ENCODE measurements at regions not wholly inside any gene's neighbourhood (a gene's known extent, or its start where the extent isn't known, plus 50 kb on each side); places are given as distances from the start of the nearest gene placed in this dataset.

GRCh38 chr9:4365055-4365454 lies 65.2 kb upstream of the GLIS3 start:
- Histone ChIP-seq H3K4me3 (no peak overlapping the region), H3K36me3 (no peaks in the 10 kb centered on the region), H3K27me3 (no peaks in the 10 kb centered on the region), H3K9me3 (no peaks in the 10 kb centered on the region), H3K27ac (no peak overlapping the region), H3K4me1 (no peaks in the 10 kb centered on the region)
- intact Hi-C loops (cut with DNase I): loop anchor here (10.0 kb wide), 1 partner anchor 50 kb away; no protein-coding TSS in a partner anchor
- TF ChIP-seq CTCF (IDR thresholded peaks at IDR 0.05) (no peak), POLR2A (IDR thresholded peaks at IDR 0.05) (no peak)
- DNase-seq: no peak
- 67 to 73% methylated on average over 4 of the region's 4 CpGs for WGBS, 2 donors

GRCh38 chr9:4362281-4362680 lies 62.4 kb upstream of the GLIS3 start:
- Histone ChIP-seq H3K9me3 (no peaks in the 10 kb centered on the region), H3K36me3 (no peaks in the 10 kb centered on the region), H3K4me1 (no peaks in the 10 kb centered on the region), H3K4me3 (no peak overlapping the region), H3K27me3 (no peaks in the 10 kb centered on the region), H3K27ac (no peak overlapping the region)
- WGBS, 2 donors: 79 to 89% methylated on average over 4 of the region's 4 CpGs
- no peak for DNase-seq
- intact Hi-C loops (cut with DNase I): loop anchor here (10.0 kb wide), 1 partner anchor 47 kb away; no protein-coding TSS in a partner anchor
- no peak for TF ChIP-seq POLR2A (IDR thresholded peaks at IDR 0.05)
- TF ChIP-seq CTCF (IDR thresholded peaks at IDR 0.05): no peak

- intact Hi-C loops (cut with DNase I): no loop called here
- Histone ChIP-seq H3K9me3 (no peaks in the 10 kb centered on the region), H3K27me3 (no peaks in the 10 kb centered on the region), H3K36me3 (no peaks in the 10 kb centered on the region), H3K27ac (no peak overlapping the region), H3K4me3 (no peak overlapping the region), H3K4me1 (no peaks in the 10 kb centered on the region)
- TF ChIP-seq CTCF (IDR thresholded peaks at IDR 0.05) (no peak), POLR2A (IDR thresholded peaks at IDR 0.05) (no peak)
- WGBS, 2 donors: 82 to 96% methylated on average over 8 of the region's 8 CpGs
- no peak for DNase-seq
Observed at GRCh38 chr9:4359016-4359415, 59.1 kb upstream of the GLIS3 start.

- Histone ChIP-seq H3K9me3 (no peaks in the 10 kb centered on the region), H3K4me1 (peaks cover 0 to 7% (median 0%) of the 10 kb centered on the region in 3 donors), H3K27me3 (no peaks in the 10 kb centered on the region), H3K4me3 (no peak overlapping the region), H3K27ac (no peak overlapping the region), H3K36me3 (no peaks in the 10 kb centered on the region)
- TF ChIP-seq CTCF (IDR thresholded peaks at IDR 0.05) (no peak), POLR2A (IDR thresholded peaks at IDR 0.05) (no peak)
- intact Hi-C loops (cut with DNase I): no loop called here
- DNase-seq: no peak
- 86 to 88% methylated on average over 3 of the region's 3 CpGs for WGBS, 2 donors
Observed at GRCh38 chr9:4357929-4358328, 58.1 kb upstream of the GLIS3 start.

DNA sequence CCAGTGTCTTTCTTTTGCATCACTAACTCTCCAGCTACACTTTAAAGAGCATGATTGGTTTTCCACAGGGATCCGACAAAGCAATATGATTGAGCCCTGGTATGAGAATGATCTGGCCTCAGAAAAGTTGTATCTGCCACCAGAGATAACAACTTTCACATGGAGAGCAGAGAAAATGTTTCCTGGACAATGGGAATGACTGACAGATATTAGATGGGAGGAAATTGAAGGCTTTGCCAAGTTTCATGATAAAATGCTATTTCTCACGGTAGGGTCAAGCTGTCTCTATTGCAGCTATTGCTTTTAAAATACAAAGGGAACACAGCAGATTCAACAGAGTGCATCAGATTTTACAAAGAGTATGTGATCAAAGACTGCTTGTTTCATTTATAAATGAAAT lies 56.4 kb upstream of the GLIS3 start:
- no peak for TF ChIP-seq CTCF (IDR thresholded peaks at IDR 0.05)
- Histone ChIP-seq H3K4me3 (no peak overlapping the region), H3K36me3 (no peaks in the 10 kb centered on the region), H3K27me3 (no peaks in the 10 kb centered on the region), H3K27ac (no peak overlapping the region), H3K9me3 (no peaks in the 10 kb centered on the region), H3K4me1 (peaks cover 0 to 7% (median 0%) of the 10 kb centered on the region in 3 donors)
- intact Hi-C loops (cut with DNase I): no loop called here
- WGBS, 2 donors: 48 to 83% methylated on average over 2 of the region's 2 CpGs
- no peak for DNase-seq

Data from esophagus squamous epithelium (tissue), 5 donors.